ENCODE measurements at regions not wholly inside any gene's neighbourhood (a gene's known extent, or its start where the extent isn't known, plus 50 kb on each side); places are given as distances from the start of the nearest gene placed in this dataset.

- Mint-ChIP-seq H3K4me3 (no peak overlapping the region), H3K4me1 (peaks cover 36% of the 10 kb centered on the region), H3K27me3 (ENCODE audit: low read depth) (no peaks in the 10 kb centered on the region; the same call in 1 of the 2 replicates), H3K9me3 (no peaks in the 10 kb centered on the region), H3K27ac (no peak overlapping the region), H3K36me3 (no peaks in the 10 kb centered on the region)
- DNase-seq (ENCODE audit: low spot score) (no peak), ATAC-seq (no peak)
- TF ChIP-seq ZNF121 (CRISPR knock-in tag; IDR thresholded peaks at IDR 0.05) (no peak), MLX (CRISPR knock-in tag; IDR thresholded peaks at IDR 0.05) (no peak), KAT7 (CRISPR knock-in tag; IDR thresholded peaks at IDR 0.05; ENCODE audit: borderline replicate concordance) (no peak), ERG (CRISPR knock-in tag; IDR thresholded peaks at IDR 0.05) (no peak), ATF1 (CRISPR knock-in tag; IDR thresholded peaks at IDR 0.05) (no peak), FOXJ3 (CRISPR knock-in tag; IDR thresholded peaks at IDR 0.05; ENCODE audit: borderline replicate concordance) (no peak), ZNF671 (CRISPR knock-in tag; IDR thresholded peaks at IDR 0.05) (no peak), MYBL2 (CRISPR knock-in tag; IDR thresholded peaks at IDR 0.05) (no peak), ATF3 (CRISPR knock-in tag; conservative IDR thresholded peaks at IDR 0.05) (no peak), USF2 (CRISPR knock-in tag; IDR thresholded peaks at IDR 0.05) (no peak)
- POLR2A ChIA-PET, result no interaction called here
- CTCF ChIA-PET, result no interaction called here
Measured at GRCh38 chr11:122436188-122436555, 219.3 kb upstream of the UBASH3B start.

- POLR2A ChIA-PET, result no interaction called here
- no peaks in the 10 kb centered on the region for H3K9me3 Mint-ChIP-seq
- no peak overlapping the region for H3K4me3 Mint-ChIP-seq
- H3K27ac Mint-ChIP-seq, result no peak overlapping the region
- H3K27me3 Mint-ChIP-seq (ENCODE audit: low read depth), result no peaks in the 10 kb centered on the region; the same call in 1 of the 2 replicates
- ATAC-seq, result no peak
- H3K4me1 Mint-ChIP-seq, result peaks cover 36% of the 10 kb centered on the region
- CTCF ChIA-PET, result no interaction called here
- DNase-seq (ENCODE audit: low spot score), result no peak
- TF ChIP-seq TCF7 (CRISPR knock-in tag; IDR thresholded peaks at IDR 0.05; ENCODE audit: low read depth), result no peak
- TF ChIP-seq ZNF416 (CRISPR knock-in tag; IDR thresholded peaks at IDR 0.05), result no peak
- no peak for TF ChIP-seq ZNF138 (CRISPR knock-in tag; conservative IDR thresholded peaks at IDR 0.05)
- no peak for TF ChIP-seq CREB1 (CRISPR knock-in tag; IDR thresholded peaks at IDR 0.05)
- no peak for TF ChIP-seq ZNF671 (CRISPR knock-in tag; IDR thresholded peaks at IDR 0.05)
- TF ChIP-seq ATF3 (CRISPR knock-in tag; conservative IDR thresholded peaks at IDR 0.05), result no peak
- no peak for TF ChIP-seq ZNF396 (CRISPR knock-in tag; IDR thresholded peaks at IDR 0.05; ENCODE audit: borderline replicate concordance)
- no peak for TF ChIP-seq EMX1 (CRISPR knock-in tag; IDR thresholded peaks at IDR 0.05)
- no peak for TF ChIP-seq IRF1 (CRISPR knock-in tag; IDR thresholded peaks at IDR 0.05)
- TF ChIP-seq ZNF121 (CRISPR knock-in tag; IDR thresholded peaks at IDR 0.05), result no peak
- no peak for TF ChIP-seq ZNF281 (CRISPR knock-in tag; IDR thresholded peaks at IDR 0.05)
- no peak for TF ChIP-seq E2F4 (CRISPR knock-in tag; IDR thresholded peaks at IDR 0.05; ENCODE audit: borderline replicate concordance, low read depth)
- H3K36me3 Mint-ChIP-seq, result no peaks in the 10 kb centered on the region
Measured at GRCh38 chr11:122435540-122436187, 219.9 kb upstream of the UBASH3B start.

Measured in WTC11 (cell line).